NCI-H446 treated with DMSO at 0.1 percent for 48 hours (cell line): ENCODE measurements at regions not wholly inside any gene's neighbourhood (a gene's known extent, or its start where the extent isn't known, plus 50 kb on each side); places are given as distances from the start of the nearest gene placed in this dataset.
A peak's percentile ranks its signal among the peaks of the same experiment; 100 is the strongest.

Experiments
- DNase-seq: peaks from one replicate; lab custom pipeline; 2025; lab: John Stamatoyannopoulos, UW

GRCh38 chr5:116848954-116849581 lies 274.4 kb upstream of the SEMA6A start:
- DNase-seq, result no peak

- no peak for DNase-seq
These were observed 273.3 kb upstream of the SEMA6A start for GRCh38 chr5:116847960-116848359.

GRCh38 chr5:116844015-116844414 lies 269.4 kb upstream of the SEMA6A start:
- no peak for DNase-seq

- DNase-seq, result no peak
These were observed 267.9 kb upstream of the SEMA6A start for GRCh38 chr5:116842514-116842961.

GRCh38 chr5:116841734-116842133 lies 267.1 kb upstream of the SEMA6A start:
- DNase-seq, result no peak

GRCh38 chr5:116838011-116838536 lies 263.5 kb upstream of the SEMA6A start:
- peak; percentile 22 for DNase-seq

GRCh38 chr5:116834796-116835515 lies 260.3 kb upstream of the SEMA6A start:
- no peak for DNase-seq

GRCh38 chr5:116830079-116830478 lies 255.5 kb upstream of the SEMA6A start:
- DNase-seq, result no peak

GRCh38 chr5:116827078-116827477 lies 252.5 kb upstream of the SEMA6A start:
- no peak for DNase-seq

- no peak for DNase-seq
These were observed 250.9 kb upstream of the SEMA6A start for GRCh38 chr5:116825486-116825885.

GRCh38 chr5:116824751-116825438 lies 250.3 kb upstream of the SEMA6A start:
- no peak for DNase-seq

- DNase-seq, result no peak
These were observed 240.2 kb upstream of the SEMA6A start for GRCh38 chr5:116814626-116815385.

- no peak for DNase-seq
These were observed 239.3 kb upstream of the SEMA6A start for GRCh38 chr5:116813906-116814305.

GRCh38 chr5:116813356-116813755 lies 238.7 kb upstream of the SEMA6A start:
- DNase-seq, result no peak

GRCh38 chr5:116810951-116811350 lies 236.3 kb upstream of the SEMA6A start:
- no peak for DNase-seq

GRCh38 chr5:116806836-116807235 lies 232.2 kb upstream of the SEMA6A start:
- peak; percentile 41 for DNase-seq

GRCh38 chr5:116799401-116799800 lies 224.8 kb upstream of the SEMA6A start:
- no peak for DNase-seq

GRCh38 chr5:116795189-116795588 lies 220.6 kb upstream of the SEMA6A start:
- no peak for DNase-seq

GRCh38 chr5:116789522-116789921 lies 214.9 kb upstream of the SEMA6A start:
- DNase-seq, result no peak

GRCh38 chr5:116788851-116789403 lies 214.3 kb upstream of the SEMA6A start:
- no peak for DNase-seq

- DNase-seq, result no peak
These were observed 212.9 kb upstream of the SEMA6A start for GRCh38 chr5:116787570-116787969.

- DNase-seq, result no peak
These were observed 210.5 kb upstream of the SEMA6A start for GRCh38 chr5:116785106-116785505.
